GM06990 (cell line): ENCODE measurements at regions not wholly inside any gene's neighbourhood (a gene's known extent, or its start where the extent isn't known, plus 50 kb on each side); places are given as distances from the start of the nearest gene placed in this dataset.

ENCODE experiments used
- DNase-seq: peaks from one replicate; pipeline ENCODE4 v3.0.0-alpha.2; 2011; ENCODE audit not compliant: insufficient read length; ENCODE audit errors: extremely low read depth
- H3K27me3 ChIP-seq: replicated peaks from 2 replicates; pipeline ENCODE4 v1.6.0; 2011; ENCODE audit warnings: low read length; ENCODE audit not compliant: control insufficient read depth, insufficient read depth
- H3K36me3 ChIP-seq: 2 replicates; pipeline ENCODE4 v1.5.1; 2011; ENCODE audit warnings: low read length; ENCODE audit not compliant: control insufficient read depth, insufficient read depth
- H3K4me3 ChIP-seq: replicated peaks from 2 replicates; pipeline ENCODE4 v1.5.1; 2011; ENCODE audit warnings: low read depth, mild to moderate bottlenecking, control low read depth, low read length
- CTCF ChIP-seq: IDR thresholded peaks from 2 replicates; pipeline ENCODE4 v1.5.1; 2011; ENCODE audit warnings: low read length, control low read depth, mild to moderate bottlenecking, inconsistent platforms; ENCODE audit not compliant: insufficient read depth, poor library complexity, severe bottlenecking

DNA sequence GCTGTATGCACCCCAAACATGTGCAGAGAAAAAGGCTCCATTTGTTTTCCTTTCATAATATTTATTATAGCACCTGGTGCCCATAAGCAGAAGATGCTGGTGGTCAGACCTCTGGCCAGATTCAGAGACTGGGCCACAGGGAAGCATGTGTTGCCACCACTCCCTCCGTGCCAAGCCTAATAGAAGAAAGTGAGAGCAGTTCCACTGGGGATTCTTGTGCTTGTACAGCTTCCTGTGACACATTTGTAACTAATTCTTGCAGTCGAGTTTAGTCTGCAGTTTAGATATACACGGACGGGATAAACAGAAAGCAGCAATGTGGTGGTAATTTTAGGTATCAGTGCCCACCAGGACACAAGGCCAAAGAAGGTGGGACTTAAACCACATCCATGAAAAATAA, 135.4 kb upstream of the PIEZO2 start:
- no peaks in the 10 kb centered on the region for H3K36me3 ChIP-seq
- H3K27me3 ChIP-seq: no peaks in the 10 kb centered on the region
- no peak for DNase-seq
- H3K4me3 ChIP-seq: no peak overlapping the region
- TF ChIP-seq CTCF: no peak

GRCh38 chr18:11284349-11284748, 135.0 kb upstream of the PIEZO2 start:
- no peak overlapping the region for H3K4me3 ChIP-seq
- no peak for TF ChIP-seq CTCF
- H3K27me3 ChIP-seq: no peaks in the 10 kb centered on the region
- H3K36me3 ChIP-seq: no peaks in the 10 kb centered on the region
- no peak for DNase-seq

DNA sequence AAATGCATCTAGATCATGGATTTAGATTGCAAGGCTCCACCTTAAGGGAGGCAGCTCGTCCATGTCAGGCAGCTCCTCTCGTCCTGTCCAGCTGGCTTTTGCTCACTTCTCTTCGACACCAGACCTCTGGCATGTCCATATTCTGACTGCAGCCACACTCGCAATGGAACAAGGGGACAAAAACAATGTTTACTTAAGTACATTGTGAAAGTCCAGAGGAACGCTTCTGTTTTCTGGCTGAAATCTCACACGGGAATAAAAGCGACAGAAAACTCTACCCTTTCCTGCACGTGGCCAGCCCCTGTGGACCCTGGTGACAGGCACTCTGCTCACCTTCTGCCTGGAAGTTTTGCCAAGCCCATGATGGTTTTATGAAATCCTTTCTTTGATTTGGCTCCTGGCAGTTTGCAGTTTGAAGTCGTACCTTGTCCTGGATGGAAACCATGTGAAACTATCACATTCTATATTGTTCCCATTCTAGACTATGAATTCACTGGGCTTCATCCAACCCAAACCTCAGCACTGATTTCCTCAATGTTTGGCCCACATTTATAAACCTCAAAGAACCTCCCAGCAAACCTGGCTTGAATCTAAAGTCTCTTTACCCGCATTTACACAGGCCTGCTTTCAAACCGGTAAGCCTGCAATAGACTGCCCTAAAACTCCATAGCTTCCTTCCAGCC, 134.3 kb upstream of the PIEZO2 start:
- TF ChIP-seq CTCF: no peak
- no peak for DNase-seq

GRCh38 chr18:11279461-11279860, 130.1 kb upstream of the PIEZO2 start:
- TF ChIP-seq CTCF: no peak
- no peak for DNase-seq

More for the DNA sequence above, 134.3 kb upstream of the PIEZO2 start:
- H3K36me3 ChIP-seq: no peaks in the 10 kb centered on the region
- H3K27me3 ChIP-seq: no peaks in the 10 kb centered on the region
- H3K4me3 ChIP-seq: no peak overlapping the region

DNA sequence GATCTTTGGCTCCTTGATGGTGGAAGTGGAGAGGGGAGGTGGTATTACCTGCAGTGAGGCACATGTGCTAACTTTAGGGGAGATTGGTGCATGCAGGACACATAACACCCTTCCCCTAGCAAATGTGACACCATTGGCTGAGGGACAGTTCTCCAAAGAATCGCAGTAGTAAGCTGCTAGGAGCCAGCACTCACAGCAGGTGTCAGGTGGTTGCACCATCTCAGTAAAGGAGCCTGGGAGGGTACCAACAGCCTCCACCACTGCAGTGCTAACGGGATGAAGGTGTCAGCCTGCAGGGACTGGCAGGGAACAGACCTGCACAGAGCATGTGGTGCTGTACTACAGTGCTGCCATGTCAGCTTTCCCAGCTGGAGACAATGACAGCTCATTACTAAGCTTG, 127.3 kb upstream of the PIEZO2 start:
- Histone ChIP-seq H3K4me3 (no peak overlapping the region), H3K36me3 (no peaks in the 10 kb centered on the region), H3K27me3 (no peaks in the 10 kb centered on the region; the same call in 1 of the 2 replicates)
- DNase-seq: no peak
- no peak for TF ChIP-seq CTCF

More at GRCh38 chr18:11279461-11279860, 130.1 kb upstream of the PIEZO2 start:
- Histone ChIP-seq H3K27me3 (no peaks in the 10 kb centered on the region; the same call in 1 of the 2 replicates), H3K4me3 (no peak overlapping the region), H3K36me3 (no peaks in the 10 kb centered on the region)
